NB4 (cell line): ENCODE measurements at regions not wholly inside any gene's neighbourhood (a gene's known extent, or its start where the extent isn't known, plus 50 kb on each side); places are given as distances from the start of the nearest gene placed in this dataset.

Experiments used
- DNase-seq: peaks from one replicate; pipeline ENCODE4 v3.0.0; 2010; ENCODE audit warnings: low read depth
- H3K4me3 ChIP-seq: one replicate; pipeline ENCODE4 v1.5.1; 2011; ENCODE audit warnings: mild to moderate bottlenecking, low read depth, low read length, moderate library complexity
- MYC ChIP-seq: IDR thresholded peaks from 2 replicates; pipeline ENCODE4 v1.6.1; 2011; ENCODE audit warnings: low read depth, low read length
- POLR2A ChIP-seq: IDR thresholded peaks from 2 replicates; pipeline ENCODE4 v1.6.1; 2011; ENCODE audit warnings: mild to moderate bottlenecking; ENCODE audit not compliant: insufficient read length; ENCODE audit errors: extremely low read depth
- TF ChIP-seq, protein P1 (sequence below): IDR thresholded peaks from 2 replicates; pipeline ENCODE4 v1.6.1; 2011; ENCODE audit warnings: low read depth, low read length
- TF ChIP-seq, protein P2 (sequence below): IDR thresholded peaks from one replicate; pipeline ENCODE4 v1.5.1; 2012; ENCODE audit warnings: low read depth, low read length

DNA sequence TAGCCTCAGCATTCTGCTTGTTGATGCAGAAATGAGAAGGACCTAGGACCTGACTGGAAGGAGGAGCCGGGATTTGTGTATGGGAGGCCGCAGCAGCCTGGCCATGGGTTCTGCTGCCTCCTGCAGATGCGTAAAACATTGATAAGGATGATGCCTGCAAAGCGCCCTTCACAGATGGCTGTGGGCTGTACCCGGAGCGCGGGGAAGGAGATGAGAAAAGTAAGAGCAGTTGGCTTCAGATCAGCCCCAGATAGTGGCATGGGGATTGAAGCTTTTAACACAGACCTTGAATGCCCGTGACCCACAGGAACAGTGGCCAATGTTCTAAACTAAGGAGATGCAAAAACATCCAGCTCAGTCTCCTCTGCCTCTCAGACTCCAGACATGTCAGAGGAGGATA lies 136.4 kb upstream of the KCNG1 start:
- no peak for TF ChIP-seq MYC
- TF ChIP-seq, protein P1, sequence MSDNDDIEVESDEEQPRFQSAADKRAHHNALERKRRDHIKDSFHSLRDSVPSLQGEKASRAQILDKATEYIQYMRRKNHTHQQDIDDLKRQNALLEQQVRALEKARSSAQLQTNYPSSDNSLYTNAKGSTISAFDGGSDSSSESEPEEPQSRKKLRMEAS, result no peak
- TF ChIP-seq, protein P2, sequence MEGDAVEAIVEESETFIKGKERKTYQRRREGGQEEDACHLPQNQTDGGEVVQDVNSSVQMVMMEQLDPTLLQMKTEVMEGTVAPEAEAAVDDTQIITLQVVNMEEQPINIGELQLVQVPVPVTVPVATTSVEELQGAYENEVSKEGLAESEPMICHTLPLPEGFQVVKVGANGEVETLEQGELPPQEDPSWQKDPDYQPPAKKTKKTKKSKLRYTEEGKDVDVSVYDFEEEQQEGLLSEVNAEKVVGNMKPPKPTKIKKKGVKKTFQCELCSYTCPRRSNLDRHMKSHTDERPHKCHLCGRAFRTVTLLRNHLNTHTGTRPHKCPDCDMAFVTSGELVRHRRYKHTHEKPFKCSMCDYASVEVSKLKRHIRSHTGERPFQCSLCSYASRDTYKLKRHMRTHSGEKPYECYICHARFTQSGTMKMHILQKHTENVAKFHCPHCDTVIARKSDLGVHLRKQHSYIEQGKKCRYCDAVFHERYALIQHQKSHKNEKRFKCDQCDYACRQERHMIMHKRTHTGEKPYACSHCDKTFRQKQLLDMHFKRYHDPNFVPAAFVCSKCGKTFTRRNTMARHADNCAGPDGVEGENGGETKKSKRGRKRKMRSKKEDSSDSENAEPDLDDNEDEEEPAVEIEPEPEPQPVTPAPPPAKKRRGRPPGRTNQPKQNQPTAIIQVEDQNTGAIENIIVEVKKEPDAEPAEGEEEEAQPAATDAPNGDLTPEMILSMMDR, result no peak
- TF ChIP-seq POLR2A, result no peak
- no peak for DNase-seq
- no peak overlapping the region for H3K4me3 ChIP-seq

DNA sequence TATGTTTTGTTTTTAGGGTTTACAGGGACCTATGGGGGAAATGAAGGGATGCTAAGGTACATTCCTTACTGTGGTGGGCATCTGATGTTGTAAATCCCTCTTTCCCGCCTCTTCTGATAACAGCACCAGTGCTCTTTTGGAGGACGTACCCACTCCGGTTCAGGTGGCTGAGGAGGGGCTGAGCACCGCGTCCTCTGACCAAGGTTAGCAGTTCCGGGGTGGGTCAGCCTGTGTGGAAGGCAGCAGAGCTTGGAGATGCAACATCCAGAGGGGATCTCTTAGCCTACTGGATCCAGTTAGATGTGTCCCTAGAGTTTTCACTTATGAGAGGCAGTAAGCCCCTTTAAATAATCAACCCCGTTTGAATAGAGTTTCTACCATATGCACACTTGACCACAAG lies 135.3 kb upstream of the KCNG1 start:
- H3K4me3 ChIP-seq, result no peak overlapping the region
- no peak for TF ChIP-seq MYC
- TF ChIP-seq, protein P1, result no peak
- no peak for TF ChIP-seq POLR2A
- TF ChIP-seq, protein P2, result no peak
- DNase-seq, result no peak

DNA sequence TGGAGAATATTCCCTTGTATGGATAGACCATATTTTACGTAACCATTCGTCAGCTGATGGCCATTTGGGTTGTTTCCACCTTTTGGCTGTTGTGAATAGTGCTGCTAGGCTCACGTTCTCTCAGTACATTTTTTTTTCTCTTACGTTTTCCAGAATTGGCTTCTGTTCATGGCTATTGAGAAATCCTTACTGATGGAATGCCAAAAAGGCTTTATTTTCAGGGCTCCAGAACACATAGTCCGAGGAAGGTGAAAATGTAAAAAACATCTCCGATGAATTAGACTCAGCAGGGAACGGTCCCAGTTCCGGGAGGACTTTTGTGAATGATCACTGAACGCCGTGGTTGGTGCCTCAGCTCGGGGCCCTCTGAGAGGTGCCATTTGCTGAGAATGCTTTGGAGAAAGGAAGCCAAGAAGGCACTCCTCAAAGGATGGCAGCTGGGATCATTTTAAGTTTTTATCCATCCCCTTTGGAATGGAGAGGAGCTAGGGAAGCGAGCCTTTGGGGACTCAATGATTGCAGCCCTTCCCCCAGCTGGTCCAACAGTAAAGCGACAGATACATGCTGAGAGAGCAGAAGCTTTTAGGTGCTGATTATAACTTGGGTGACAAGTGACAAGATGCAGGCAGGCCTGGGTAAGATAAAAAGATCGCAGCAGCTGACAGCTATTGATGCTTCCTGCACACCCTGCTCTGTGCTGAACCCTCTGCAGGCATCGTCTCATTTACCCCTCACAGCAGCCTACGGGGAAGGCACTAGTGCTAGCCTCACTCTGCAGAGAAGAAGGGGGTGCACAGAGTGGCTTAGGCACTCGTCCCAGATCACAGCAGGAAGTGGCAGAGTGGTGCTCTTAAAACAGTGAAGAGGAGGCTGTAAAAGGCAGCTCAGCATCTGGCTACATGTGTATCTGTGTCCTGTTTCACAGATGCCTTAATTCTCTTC lies 133.4 kb upstream of the KCNG1 start:
- no peak overlapping the region for H3K4me3 ChIP-seq
- TF ChIP-seq, protein P1, result no peak
- no peak for DNase-seq

DNA sequence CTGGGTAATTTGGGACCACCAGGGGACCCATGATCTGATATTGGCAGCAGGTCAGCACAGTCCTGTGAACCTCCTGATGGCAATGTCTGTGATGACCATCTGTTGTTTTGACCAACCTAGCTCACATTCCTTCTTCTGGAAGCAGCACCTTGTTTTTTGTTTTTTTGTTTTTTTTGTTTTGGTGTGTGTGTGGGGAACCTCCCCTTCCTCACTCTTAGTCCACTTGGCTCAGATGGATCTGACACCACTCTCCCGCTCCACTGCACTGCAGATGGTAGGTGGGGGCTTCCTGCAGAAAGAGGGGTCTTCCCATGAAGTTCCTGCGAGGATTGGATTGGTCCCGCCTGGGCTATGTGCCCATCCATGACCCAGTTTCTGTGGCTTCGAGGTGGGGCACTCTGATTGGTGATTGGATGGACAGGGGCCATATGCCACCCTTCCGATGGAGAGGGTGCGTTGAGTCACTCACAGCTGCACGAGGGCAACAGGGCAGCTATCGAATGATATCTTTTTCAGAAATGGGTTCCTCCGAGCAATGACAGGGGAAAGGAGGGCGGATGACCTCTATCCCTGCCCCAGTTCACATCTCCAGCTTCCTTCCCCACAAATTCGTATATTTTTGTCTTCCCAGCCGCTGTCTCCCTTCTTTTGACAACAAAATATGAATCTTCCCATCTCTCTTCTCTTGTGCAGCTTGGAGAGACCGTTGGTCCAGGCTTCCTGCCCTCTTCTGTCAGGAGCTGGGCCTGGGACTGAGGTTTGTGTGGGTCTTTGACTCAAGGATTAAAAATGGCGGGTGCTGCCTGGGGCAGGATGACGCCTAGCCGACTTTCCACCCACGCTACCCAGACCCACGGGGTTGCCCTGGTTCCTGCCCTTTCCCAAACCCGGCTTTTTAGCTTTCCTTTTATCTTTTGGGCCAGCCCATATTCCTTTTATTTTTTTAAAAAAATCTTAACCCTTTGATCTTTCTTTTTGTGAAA lies 132.1 kb upstream of the KCNG1 start:
- H3K4me3 ChIP-seq, result no peak overlapping the region
- TF ChIP-seq, protein P1, result no peak
- TF ChIP-seq POLR2A (no peak), MYC (no peak)
- TF ChIP-seq, protein P2, result no peak
- DNase-seq, result no peak

DNA sequence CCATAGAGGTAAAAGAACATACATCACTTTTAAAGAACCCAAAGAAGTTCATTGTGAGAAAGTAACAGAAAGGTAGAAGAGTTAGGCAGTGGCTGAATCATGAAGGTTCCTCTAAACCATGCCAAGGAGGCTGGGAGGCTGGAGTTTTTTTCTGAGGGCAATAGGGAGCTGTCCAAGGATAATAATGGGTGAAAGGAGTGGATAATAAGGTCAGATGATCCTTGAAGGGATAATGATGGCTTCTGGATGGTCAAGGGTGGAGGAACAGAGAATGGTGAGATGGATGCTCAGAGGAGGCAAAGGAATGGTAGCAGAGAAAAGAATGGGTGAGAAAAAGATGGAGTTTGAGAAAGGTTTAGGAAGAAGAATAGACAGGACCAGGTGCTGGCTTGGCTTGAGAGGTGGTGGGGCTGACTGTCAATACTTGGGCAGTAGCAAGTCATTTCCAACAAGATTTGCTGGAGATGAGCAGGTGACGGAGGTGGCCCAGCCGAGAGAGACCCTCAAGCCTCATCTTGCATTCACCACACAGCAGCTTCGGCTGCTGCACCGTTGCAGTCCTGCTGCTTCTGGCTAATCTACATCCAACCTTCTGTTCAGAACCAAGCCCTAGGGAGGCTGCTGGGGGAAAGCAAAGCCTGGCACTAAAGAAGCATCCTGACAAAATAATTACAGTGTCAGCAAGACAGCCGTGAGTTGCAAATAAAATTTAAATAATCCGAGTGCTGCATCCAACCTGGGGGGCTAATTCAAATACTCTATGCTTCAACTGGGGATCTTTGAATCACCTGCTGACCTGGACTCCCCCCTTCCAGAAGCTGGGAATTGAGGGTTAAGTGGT lies 131.2 kb upstream of the KCNG1 start:
- H3K4me3 ChIP-seq, result no peak overlapping the region
- no peak for DNase-seq
- TF ChIP-seq MYC, result no peak

DNA sequence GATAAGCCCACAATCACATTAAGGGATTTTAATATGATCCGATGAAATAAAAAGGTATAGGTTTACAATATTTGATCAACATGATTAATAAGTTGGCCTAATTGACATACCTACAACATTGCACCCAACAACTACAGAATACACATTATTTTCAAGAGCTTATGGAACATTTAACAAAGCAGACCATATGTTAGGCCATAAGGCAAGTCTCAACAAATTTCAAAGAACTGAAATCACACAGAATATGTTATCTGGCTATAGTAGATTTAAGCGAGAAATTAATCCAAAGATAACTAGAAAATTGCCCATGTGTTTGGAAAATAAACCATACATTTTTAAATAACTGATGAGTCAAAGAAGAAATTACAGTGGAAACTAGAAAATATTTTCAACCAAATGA lies 126.0 kb upstream of the KCNG1 start:
- no peak overlapping the region for H3K4me3 ChIP-seq
- DNase-seq, result no peak
- no peak for TF ChIP-seq MYC
- TF ChIP-seq, protein P2, result no peak
- TF ChIP-seq, protein P1, result no peak
- no peak for TF ChIP-seq POLR2A
